ENCODE measurements at regions not wholly inside any gene's neighbourhood (a gene's known extent, or its start where the extent isn't known, plus 50 kb on each side); places are given as distances from the start of the nearest gene placed in this dataset.

- TF ChIP-seq CTCF (IDR thresholded peaks at IDR 0.05) (no peak), POLR2A (IDR thresholded peaks at IDR 0.05) (no peak)
Measured at GRCh38 chr12:83216230-83216629, 529.5 kb downstream of the TMTC2 start.
